ENCODE measurements at regions not wholly inside any gene's neighbourhood (a gene's known extent, or its start where the extent isn't known, plus 50 kb on each side); places are given as distances from the start of the nearest gene placed in this dataset.
"Not testable (repeated sequence)": the region's sequence is repeated elsewhere in the genome, so short reads cannot be mapped to it uniquely, and the experiment has no call there.

DNA sequence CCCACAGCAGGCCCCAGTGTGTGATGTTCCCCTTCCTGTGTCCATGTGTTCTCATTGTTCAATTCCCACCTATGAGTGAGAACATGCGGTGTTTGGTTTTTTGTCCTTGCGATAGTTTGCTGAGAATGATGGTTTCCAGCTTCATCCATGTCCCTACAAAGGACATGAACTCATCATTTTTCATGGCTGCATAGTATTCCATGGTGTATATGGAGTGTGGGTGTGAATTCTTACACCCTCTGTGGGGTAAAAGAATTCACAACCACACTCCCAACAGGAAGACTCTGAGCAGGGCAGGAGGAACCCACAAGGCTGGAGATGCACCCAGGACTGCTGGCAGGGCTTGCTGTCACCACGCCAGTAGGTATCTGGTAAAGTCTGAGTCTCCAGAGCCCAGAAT lies 80.9 kb downstream of the DHCR7 start:
- TF ChIP-seq, protein P1, sequence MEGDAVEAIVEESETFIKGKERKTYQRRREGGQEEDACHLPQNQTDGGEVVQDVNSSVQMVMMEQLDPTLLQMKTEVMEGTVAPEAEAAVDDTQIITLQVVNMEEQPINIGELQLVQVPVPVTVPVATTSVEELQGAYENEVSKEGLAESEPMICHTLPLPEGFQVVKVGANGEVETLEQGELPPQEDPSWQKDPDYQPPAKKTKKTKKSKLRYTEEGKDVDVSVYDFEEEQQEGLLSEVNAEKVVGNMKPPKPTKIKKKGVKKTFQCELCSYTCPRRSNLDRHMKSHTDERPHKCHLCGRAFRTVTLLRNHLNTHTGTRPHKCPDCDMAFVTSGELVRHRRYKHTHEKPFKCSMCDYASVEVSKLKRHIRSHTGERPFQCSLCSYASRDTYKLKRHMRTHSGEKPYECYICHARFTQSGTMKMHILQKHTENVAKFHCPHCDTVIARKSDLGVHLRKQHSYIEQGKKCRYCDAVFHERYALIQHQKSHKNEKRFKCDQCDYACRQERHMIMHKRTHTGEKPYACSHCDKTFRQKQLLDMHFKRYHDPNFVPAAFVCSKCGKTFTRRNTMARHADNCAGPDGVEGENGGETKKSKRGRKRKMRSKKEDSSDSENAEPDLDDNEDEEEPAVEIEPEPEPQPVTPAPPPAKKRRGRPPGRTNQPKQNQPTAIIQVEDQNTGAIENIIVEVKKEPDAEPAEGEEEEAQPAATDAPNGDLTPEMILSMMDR (IDR thresholded peaks at IDR 0.05; ENCODE audit: low read depth, low read length) = not testable (repeated sequence)
- TF ChIP-seq EZH2phosphoT487 (IDR thresholded peaks at IDR 0.05; ENCODE audit: low read depth) = not testable (repeated sequence)

Data from OCI-LY3 (cell line).